ENCODE measurements at regions not wholly inside any gene's neighbourhood (a gene's known extent, or its start where the extent isn't known, plus 50 kb on each side); places are given as distances from the start of the nearest gene placed in this dataset.

GRCh38 chr2:22513563-22513962, 871.4 kb upstream of the KLHL29 start:
- Mint-ChIP-seq H3K4me3 (no peak overlapping the region), H3K27me3 (ENCODE audit: low read depth) (no peaks in the 10 kb centered on the region), H3K27ac (ENCODE audit: unreplicated experiment) (no peak overlapping the region), H3K9me3 (no peaks in the 10 kb centered on the region), H3K36me3 (ENCODE audit: low read depth) (no peaks in the 10 kb centered on the region), H3K4me1 (peaks cover 3% of the 10 kb centered on the region)
- no peak for DNase-seq (ENCODE audit: low read depth, low spot score)
- TF ChIP-seq CTCF (conservative IDR thresholded peaks at IDR 0.05) = no peak

GRCh38 chr2:22517141-22517540, 867.8 kb upstream of the KLHL29 start:
- Mint-ChIP-seq H3K27ac (ENCODE audit: unreplicated experiment) (no peak overlapping the region), H3K36me3 (ENCODE audit: low read depth) (no peaks in the 10 kb centered on the region), H3K9me3 (no peaks in the 10 kb centered on the region), H3K4me1 (peaks cover 3% of the 10 kb centered on the region), H3K27me3 (ENCODE audit: low read depth) (no peaks in the 10 kb centered on the region), H3K4me3 (no peak overlapping the region)
- no peak for DNase-seq (ENCODE audit: low read depth, low spot score)
- no peak for TF ChIP-seq CTCF (conservative IDR thresholded peaks at IDR 0.05)

GRCh38 chr2:22518641-22519040, 866.3 kb upstream of the KLHL29 start:
- Mint-ChIP-seq H3K9me3 (no peaks in the 10 kb centered on the region), H3K36me3 (ENCODE audit: low read depth) (no peaks in the 10 kb centered on the region), H3K27me3 (ENCODE audit: low read depth) (no peaks in the 10 kb centered on the region), H3K27ac (ENCODE audit: unreplicated experiment) (no peak overlapping the region), H3K4me1 (peaks cover under 1% of the 10 kb centered on the region), H3K4me3 (no peak overlapping the region)
- TF ChIP-seq CTCF (conservative IDR thresholded peaks at IDR 0.05) = no peak
- DNase-seq (ENCODE audit: low read depth, low spot score) = no peak

GRCh38 chr2:22520369-22521288, 864.4 kb upstream of the KLHL29 start:
- H3K27me3 Mint-ChIP-seq (ENCODE audit: low read depth) = no peaks in the 10 kb centered on the region
- no peak for TF ChIP-seq CTCF (conservative IDR thresholded peaks at IDR 0.05)
- no peak for DNase-seq (ENCODE audit: low read depth, low spot score)
- no peak overlapping the region for H3K27ac Mint-ChIP-seq (ENCODE audit: unreplicated experiment)
- H3K4me3 Mint-ChIP-seq = no peak overlapping the region
- H3K36me3 Mint-ChIP-seq (ENCODE audit: low read depth) = no peaks in the 10 kb centered on the region
- no peaks in the 10 kb centered on the region for H3K4me1 Mint-ChIP-seq
- H3K9me3 Mint-ChIP-seq = peaks cover 2% of the 10 kb centered on the region

- Mint-ChIP-seq H3K4me1 (no peaks in the 10 kb centered on the region), H3K27ac (ENCODE audit: unreplicated experiment) (no peak overlapping the region), H3K36me3 (ENCODE audit: low read depth) (no peaks in the 10 kb centered on the region), H3K27me3 (ENCODE audit: low read depth) (no peaks in the 10 kb centered on the region), H3K4me3 (no peak overlapping the region), H3K9me3 (peaks cover 2% of the 10 kb centered on the region)
- no peak for TF ChIP-seq CTCF (conservative IDR thresholded peaks at IDR 0.05)
- no peak for DNase-seq (ENCODE audit: low read depth, low spot score)
Observed at GRCh38 chr2:22521620-22522019, 863.4 kb upstream of the KLHL29 start.

Measured in neural crest cell (in vitro differentiated cells).